ENCODE measurements at regions not wholly inside any gene's neighbourhood (a gene's known extent, or its start where the extent isn't known, plus 50 kb on each side); places are given as distances from the start of the nearest gene placed in this dataset.

DNA sequence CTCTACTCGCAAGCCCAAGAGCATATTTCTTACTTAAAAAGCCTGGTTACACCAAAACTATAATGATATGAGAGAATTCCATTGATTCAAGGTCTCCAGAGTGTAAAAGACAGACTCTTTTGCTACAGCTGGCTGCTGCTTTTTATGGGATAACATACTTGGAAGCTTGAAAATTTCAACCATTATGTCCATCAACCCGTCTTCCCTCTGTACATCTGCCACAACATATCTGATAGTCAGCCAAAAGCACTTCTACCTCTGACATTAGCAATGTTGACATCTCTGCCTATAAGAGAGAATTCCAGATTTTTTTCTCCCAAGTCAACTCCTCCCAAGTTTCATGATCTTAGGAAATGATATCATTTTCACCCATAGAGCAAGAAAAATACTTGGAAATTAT is 54.4 kb upstream of the IQCM start:
- TF ChIP-seq, protein P1, sequence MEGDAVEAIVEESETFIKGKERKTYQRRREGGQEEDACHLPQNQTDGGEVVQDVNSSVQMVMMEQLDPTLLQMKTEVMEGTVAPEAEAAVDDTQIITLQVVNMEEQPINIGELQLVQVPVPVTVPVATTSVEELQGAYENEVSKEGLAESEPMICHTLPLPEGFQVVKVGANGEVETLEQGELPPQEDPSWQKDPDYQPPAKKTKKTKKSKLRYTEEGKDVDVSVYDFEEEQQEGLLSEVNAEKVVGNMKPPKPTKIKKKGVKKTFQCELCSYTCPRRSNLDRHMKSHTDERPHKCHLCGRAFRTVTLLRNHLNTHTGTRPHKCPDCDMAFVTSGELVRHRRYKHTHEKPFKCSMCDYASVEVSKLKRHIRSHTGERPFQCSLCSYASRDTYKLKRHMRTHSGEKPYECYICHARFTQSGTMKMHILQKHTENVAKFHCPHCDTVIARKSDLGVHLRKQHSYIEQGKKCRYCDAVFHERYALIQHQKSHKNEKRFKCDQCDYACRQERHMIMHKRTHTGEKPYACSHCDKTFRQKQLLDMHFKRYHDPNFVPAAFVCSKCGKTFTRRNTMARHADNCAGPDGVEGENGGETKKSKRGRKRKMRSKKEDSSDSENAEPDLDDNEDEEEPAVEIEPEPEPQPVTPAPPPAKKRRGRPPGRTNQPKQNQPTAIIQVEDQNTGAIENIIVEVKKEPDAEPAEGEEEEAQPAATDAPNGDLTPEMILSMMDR (IDR thresholded peaks at IDR 0.05; ENCODE audit: extremely low read depth, insufficient read depth, missing control alignments) = no peak
- DNase-seq (ENCODE audit: low spot score) = no peak
- in situ Hi-C loops (cut with MboI; ENCODE audit: low pct_unique_long_range_greater_than_20kb, low sequenced_read_pairs, unreplicated experiment) = no loop called here

- in situ Hi-C loops (cut with MboI; ENCODE audit: low pct_unique_long_range_greater_than_20kb, low sequenced_read_pairs, unreplicated experiment) = loop anchor here (25.0 kb wide), 1 partner anchor 519 kb away; no protein-coding TSS in a partner anchor
- DNase-seq (ENCODE audit: low spot score) = no peak
- TF ChIP-seq, protein P1 (IDR thresholded peaks at IDR 0.05; ENCODE audit: extremely low read depth, insufficient read depth, missing control alignments) = no peak
Observed at GRCh38 chr4:149881744-149882143, 66.1 kb upstream of the IQCM start.

DNA sequence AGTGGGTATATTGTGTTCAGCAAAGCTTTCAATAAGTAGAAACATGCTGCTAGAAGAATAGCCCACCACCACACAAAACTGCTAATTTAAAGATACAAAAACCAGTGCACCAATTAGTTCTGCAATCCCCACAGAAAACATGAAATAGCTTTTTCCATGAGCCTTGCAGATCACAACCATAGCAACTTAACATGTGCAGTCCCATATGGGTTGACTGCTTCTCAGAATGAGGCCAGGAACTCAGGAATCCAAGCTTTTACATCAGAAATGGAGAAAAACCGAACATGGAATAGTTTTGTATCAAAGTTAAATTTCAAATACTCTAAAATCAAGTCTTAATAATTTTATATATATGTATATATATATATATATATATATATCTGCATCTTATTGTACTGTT is 66.6 kb upstream of the IQCM start:
- TF ChIP-seq, protein P1 (IDR thresholded peaks at IDR 0.05; ENCODE audit: extremely low read depth, insufficient read depth, missing control alignments) = no peak
- no peak for DNase-seq (ENCODE audit: low spot score)
- in situ Hi-C loops (cut with MboI; ENCODE audit: low pct_unique_long_range_greater_than_20kb, low sequenced_read_pairs, unreplicated experiment) = loop anchor here (25.0 kb wide), 1 partner anchor 520 kb away; no protein-coding TSS in a partner anchor

GRCh38 chr4:149884046-149884445 is 68.4 kb upstream of the IQCM start:
- TF ChIP-seq, protein P1 (IDR thresholded peaks at IDR 0.05; ENCODE audit: extremely low read depth, insufficient read depth, missing control alignments) = no peak
- no peak for DNase-seq (ENCODE audit: low spot score)
- in situ Hi-C loops (cut with MboI; ENCODE audit: low pct_unique_long_range_greater_than_20kb, low sequenced_read_pairs, unreplicated experiment) = loop anchor here (25.0 kb wide), 1 partner anchor 522 kb away; no protein-coding TSS in a partner anchor

GRCh38 chr4:149884529-149885181 is 69.0 kb upstream of the IQCM start:
- in situ Hi-C loops (cut with MboI; ENCODE audit: low pct_unique_long_range_greater_than_20kb, low sequenced_read_pairs, unreplicated experiment) = loop anchor here (25.0 kb wide), 1 partner anchor 522 kb away; no protein-coding TSS in a partner anchor
- no peak for DNase-seq (ENCODE audit: low spot score)
- TF ChIP-seq, protein P1 (IDR thresholded peaks at IDR 0.05; ENCODE audit: extremely low read depth, insufficient read depth, missing control alignments) = no peak

- DNase-seq (ENCODE audit: low spot score) = no peak
- TF ChIP-seq, protein P1 (IDR thresholded peaks at IDR 0.05; ENCODE audit: extremely low read depth, insufficient read depth, missing control alignments) = no peak
Observed at GRCh38 chr4:149885896-149886295, 70.3 kb upstream of the IQCM start.

More at GRCh38 chr4:149885896-149886295, 70.3 kb upstream of the IQCM start:
- in situ Hi-C loops (cut with MboI; ENCODE audit: low pct_unique_long_range_greater_than_20kb, low sequenced_read_pairs, unreplicated experiment) = loop anchor here (25.0 kb wide), 1 partner anchor 524 kb away; no protein-coding TSS in a partner anchor

Data from GM13977 (cell line).